Vagina (tissue), 2 donors: ENCODE measurements at regions not wholly inside any gene's neighbourhood (a gene's known extent, or its start where the extent isn't known, plus 50 kb on each side); places are given as distances from the start of the nearest gene placed in this dataset.

Experiments used
- DNase-seq, 2 donors: peaks; one replicate each; pipeline ENCODE4 v3.0.0-alpha.2; 2017; ENCODE audit errors: extremely low spot score in 2 of 2
- H3K27ac ChIP-seq: fragments of 200-600 bp; sonication (generic); one replicate; pipeline ENCODE4 v1.5.1; 2019
- H3K27me3 ChIP-seq: fragments of 200-600 bp; sonication (generic); one replicate; pipeline ENCODE4 v1.5.1; 2019
- H3K36me3 ChIP-seq, 2 donors: fragments of 200-600 bp; sonication (generic); one replicate each; pipeline ENCODE4 v1.5.1; 2017 to 2019
- H3K4me1 ChIP-seq: fragments of 200-600 bp; sonication (generic); one replicate; pipeline ENCODE4 v1.5.1; 2019
- H3K4me3 ChIP-seq, 2 donors: fragments of 200-600 bp; sonication (generic); 1 replicate in 1 of 2; 2 replicates in 1 of 2; pipeline ENCODE4 v1.5.1; 2016 to 2019
- H3K9me3 ChIP-seq: fragments of 200-600 bp; sonication (generic); one replicate; pipeline ENCODE4 v1.5.1; 2019
- CTCF ChIP-seq, 3 experiments: fragments of 450-650 bp in 2 of 3; fragments of 200-600 bp in 1 of 3; sonication (generic) in 1 of 3; IDR thresholded peaks; one replicate each; pipeline ENCODE4 v1.5.1; 2017 to 2019; ENCODE audit warnings: antibody characterized with exemption in 3 of 3, mild to moderate bottlenecking in 2 of 3, moderate library complexity in 2 of 3
- POLR2A ChIP-seq, 2 donors: fragments of 450-650 bp; IDR thresholded peaks; one replicate each; pipeline ENCODE4 v1.6.1; 2017; ENCODE audit warnings: antibody characterized with exemption in 2 of 2, mild to moderate bottlenecking in 2 of 2, moderate library complexity in 2 of 2
- POLR2AphosphoS5 ChIP-seq, 2 donors: sonication (generic); formaldehyde crosslinking; IDR thresholded peaks; one replicate each; pipeline ENCODE4 v1.9.0; 2017; ENCODE audit warnings: antibody characterized with exemption in 2 of 2, mild to moderate bottlenecking in 2 of 2, low read depth in 1 of 2; ENCODE audit not compliant: insufficient read depth in 1 of 2
- intact Hi-C: fragments of 100-400 bp; cut with DNase I; formaldehyde crosslinking; loops from one replicate; pipeline ENCODE4 v1.15.1; 2023

DNA sequence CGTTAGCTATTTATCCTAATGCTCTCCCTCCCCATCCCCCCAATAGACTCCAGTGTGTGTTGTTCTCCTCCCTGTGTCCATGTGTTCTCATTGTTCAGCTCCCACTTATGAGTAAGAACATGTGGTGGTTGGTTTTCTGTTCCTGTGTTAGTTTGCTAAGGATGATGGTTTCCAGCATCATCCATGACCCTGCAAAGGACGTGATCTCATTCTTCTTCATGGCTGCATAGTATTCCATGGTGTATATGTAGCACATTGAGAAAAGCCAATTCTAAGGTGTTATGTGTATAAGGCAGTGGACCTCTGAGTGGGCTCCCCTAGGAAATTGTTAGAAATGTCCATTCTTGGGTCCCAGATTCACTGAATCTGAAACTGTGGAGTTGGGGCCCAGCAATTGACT, 103.1 kb upstream of the MYO10 start:
- no peaks in the 10 kb centered on the region for H3K27me3 ChIP-seq
- H3K27ac ChIP-seq = no peak overlapping the region
- H3K9me3 ChIP-seq = no peaks in the 10 kb centered on the region
- DNase-seq = no peak
- intact Hi-C loops = loop anchor here (5.0 kb wide), 1 partner anchor 1983 kb away; no protein-coding TSS in a partner anchor
- no peak overlapping the region for H3K4me3 ChIP-seq
- TF ChIP-seq POLR2A (IDR thresholded peaks at IDR 0.05) (no peak), CTCF (IDR thresholded peaks at IDR 0.05) (no peak)
- no peaks in the 10 kb centered on the region for H3K4me1 ChIP-seq
- H3K36me3 ChIP-seq = no peaks in the 10 kb centered on the region

DNA sequence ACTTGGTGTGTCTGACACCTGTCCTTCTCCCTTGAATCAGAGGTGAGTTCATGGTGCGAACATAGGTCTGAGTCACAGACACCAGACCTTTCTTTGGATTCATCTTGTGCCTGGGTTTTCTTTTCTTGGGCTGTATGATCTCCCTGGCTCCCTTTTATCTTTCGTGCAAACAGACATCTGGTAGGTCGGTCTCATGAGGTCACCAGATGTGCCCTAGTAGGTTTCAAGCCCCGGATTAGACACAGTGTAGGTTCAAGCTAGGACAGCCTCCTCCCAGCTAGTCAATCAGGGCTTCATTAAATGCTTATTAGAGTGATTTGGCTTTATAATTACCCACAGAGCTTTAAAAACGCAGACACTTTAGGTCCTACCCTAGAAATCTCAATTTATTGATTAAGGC, 106.0 kb upstream of the MYO10 start:
- H3K4me1 ChIP-seq = no peaks in the 10 kb centered on the region
- no peaks in the 10 kb centered on the region for H3K27me3 ChIP-seq
- no peak for DNase-seq
- TF ChIP-seq POLR2AphosphoS5 (IDR thresholded peaks at IDR 0.05; ENCODE audit: insufficient read depth in 1 of 2, low read depth in 1 of 2) (no peak), POLR2A (IDR thresholded peaks at IDR 0.05) (no peak), CTCF (IDR thresholded peaks at IDR 0.05) (no peak)
- H3K9me3 ChIP-seq = no peaks in the 10 kb centered on the region
- no peaks in the 10 kb centered on the region for H3K36me3 ChIP-seq
- no peak overlapping the region for H3K27ac ChIP-seq
- intact Hi-C loops = no loop called here
- H3K4me3 ChIP-seq = no peak overlapping the region

DNA sequence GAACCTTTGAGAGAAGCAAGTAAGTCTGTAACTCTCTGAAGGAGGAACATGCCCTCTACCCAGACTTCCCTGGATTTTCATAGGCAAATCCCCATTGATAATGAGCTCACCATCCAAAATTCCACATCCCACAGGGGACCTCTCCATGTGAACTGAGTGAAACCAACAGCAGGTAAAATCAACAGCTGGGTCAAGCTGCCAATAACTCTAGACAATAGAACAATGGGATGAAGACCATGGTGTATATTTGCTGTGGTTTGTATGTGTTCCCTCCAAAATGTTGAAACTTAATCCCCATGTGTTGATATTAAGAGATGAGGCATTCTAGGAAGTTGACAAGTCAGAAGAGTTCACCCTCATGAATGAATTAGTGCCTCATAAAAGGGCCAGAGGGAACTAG, 110.2 kb upstream of the MYO10 start:
- intact Hi-C loops = no loop called here
- Histone ChIP-seq H3K4me1 (no peaks in the 10 kb centered on the region), H3K9me3 (no peaks in the 10 kb centered on the region)

GRCh38 chr5:17050236-17050635, 114.1 kb upstream of the MYO10 start:
- Histone ChIP-seq H3K36me3 (no peaks in the 10 kb centered on the region), H3K27me3 (no peaks in the 10 kb centered on the region), H3K27ac (no peak overlapping the region), H3K4me3 (no peak overlapping the region), H3K4me1 (no peaks in the 10 kb centered on the region), H3K9me3 (no peaks in the 10 kb centered on the region)
- DNase-seq = no peak
- TF ChIP-seq POLR2A (IDR thresholded peaks at IDR 0.05) (no peak), CTCF (IDR thresholded peaks at IDR 0.05) (no peak), POLR2AphosphoS5 (IDR thresholded peaks at IDR 0.05; ENCODE audit: insufficient read depth in 1 of 2, low read depth in 1 of 2) (no peak)
- intact Hi-C loops = no loop called here

More for the DNA sequence above, 110.2 kb upstream of the MYO10 start:
- no peaks in the 10 kb centered on the region for H3K36me3 ChIP-seq
- no peak overlapping the region for H3K27ac ChIP-seq
- TF ChIP-seq CTCF (IDR thresholded peaks at IDR 0.05) (no peak), POLR2A (IDR thresholded peaks at IDR 0.05) (no peak), POLR2AphosphoS5 (IDR thresholded peaks at IDR 0.05; ENCODE audit: insufficient read depth in 1 of 2, low read depth in 1 of 2) (no peak)
- no peak overlapping the region for H3K4me3 ChIP-seq
- DNase-seq = no peak
- no peaks in the 10 kb centered on the region for H3K27me3 ChIP-seq

- Histone ChIP-seq H3K4me3 (no peak overlapping the region), H3K4me1 (no peaks in the 10 kb centered on the region), H3K9me3 (no peaks in the 10 kb centered on the region), H3K36me3 (no peaks in the 10 kb centered on the region), H3K27me3 (no peaks in the 10 kb centered on the region), H3K27ac (no peak overlapping the region)
- intact Hi-C loops = no loop called here
- TF ChIP-seq CTCF (IDR thresholded peaks at IDR 0.05) (no peak), POLR2A (IDR thresholded peaks at IDR 0.05) (no peak), POLR2AphosphoS5 (IDR thresholded peaks at IDR 0.05; ENCODE audit: insufficient read depth in 1 of 2, low read depth in 1 of 2) (no peak)
- no peak for DNase-seq
These were observed 118.8 kb upstream of the MYO10 start for GRCh38 chr5:17054911-17055310.
